Astrocyte of the spinal cord (primary cell): ENCODE measurements at regions not wholly inside any gene's neighbourhood (a gene's known extent, or its start where the extent isn't known, plus 50 kb on each side); places are given as distances from the start of the nearest gene placed in this dataset.
A peak's percentile ranks its signal among the peaks of the same experiment; 100 is the strongest.

ENCODE experiments used
- DNase-seq: peaks from one replicate; pipeline ENCODE4 v3.0.0; 2011; ENCODE audit warnings: low read depth, low spot score
- H3K4me3 ChIP-seq: 2 replicates; pipeline ENCODE4 v1.5.1; 2011; ENCODE audit warnings: low read depth, mild to moderate bottlenecking, low read length, moderate library complexity
- in situ Hi-C: cut with HindIII; loops from 2 replicates; pipeline ENCODE4 v1.10.0; 2017; ENCODE audit warnings: low sequenced_read_pairs
- TF ChIP-seq, protein P1 (sequence below): IDR thresholded peaks from 2 replicates; pipeline ENCODE4 v1.5.1; 2012; ENCODE audit warnings: low read depth, mild to moderate bottlenecking, low read length, inconsistent platforms

DNA sequence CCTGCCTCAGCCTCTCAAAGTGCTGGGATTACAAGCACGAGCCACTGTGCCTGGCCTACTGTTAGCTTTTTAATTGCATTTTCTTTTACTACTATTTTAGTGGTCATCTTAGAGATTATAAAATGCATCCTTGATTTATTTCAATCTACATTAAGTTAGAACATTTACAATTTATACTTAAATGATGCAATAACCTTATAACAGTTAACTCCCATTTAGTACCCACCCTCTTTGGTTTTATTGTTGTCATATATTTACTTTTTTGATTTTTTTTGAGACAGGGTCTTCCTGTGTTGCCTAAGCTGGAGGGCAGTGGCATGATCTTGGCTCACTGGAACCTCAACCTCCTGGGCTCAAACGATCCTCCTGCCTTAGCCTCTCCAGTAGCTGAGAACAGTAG lies 77.3 kb downstream of the PPCDC start:
- in situ Hi-C loops, result no loop called here
- TF ChIP-seq, protein P1, sequence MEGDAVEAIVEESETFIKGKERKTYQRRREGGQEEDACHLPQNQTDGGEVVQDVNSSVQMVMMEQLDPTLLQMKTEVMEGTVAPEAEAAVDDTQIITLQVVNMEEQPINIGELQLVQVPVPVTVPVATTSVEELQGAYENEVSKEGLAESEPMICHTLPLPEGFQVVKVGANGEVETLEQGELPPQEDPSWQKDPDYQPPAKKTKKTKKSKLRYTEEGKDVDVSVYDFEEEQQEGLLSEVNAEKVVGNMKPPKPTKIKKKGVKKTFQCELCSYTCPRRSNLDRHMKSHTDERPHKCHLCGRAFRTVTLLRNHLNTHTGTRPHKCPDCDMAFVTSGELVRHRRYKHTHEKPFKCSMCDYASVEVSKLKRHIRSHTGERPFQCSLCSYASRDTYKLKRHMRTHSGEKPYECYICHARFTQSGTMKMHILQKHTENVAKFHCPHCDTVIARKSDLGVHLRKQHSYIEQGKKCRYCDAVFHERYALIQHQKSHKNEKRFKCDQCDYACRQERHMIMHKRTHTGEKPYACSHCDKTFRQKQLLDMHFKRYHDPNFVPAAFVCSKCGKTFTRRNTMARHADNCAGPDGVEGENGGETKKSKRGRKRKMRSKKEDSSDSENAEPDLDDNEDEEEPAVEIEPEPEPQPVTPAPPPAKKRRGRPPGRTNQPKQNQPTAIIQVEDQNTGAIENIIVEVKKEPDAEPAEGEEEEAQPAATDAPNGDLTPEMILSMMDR, result no peak
- no peak overlapping the region for H3K4me3 ChIP-seq
- DNase-seq, result no peak

DNA sequence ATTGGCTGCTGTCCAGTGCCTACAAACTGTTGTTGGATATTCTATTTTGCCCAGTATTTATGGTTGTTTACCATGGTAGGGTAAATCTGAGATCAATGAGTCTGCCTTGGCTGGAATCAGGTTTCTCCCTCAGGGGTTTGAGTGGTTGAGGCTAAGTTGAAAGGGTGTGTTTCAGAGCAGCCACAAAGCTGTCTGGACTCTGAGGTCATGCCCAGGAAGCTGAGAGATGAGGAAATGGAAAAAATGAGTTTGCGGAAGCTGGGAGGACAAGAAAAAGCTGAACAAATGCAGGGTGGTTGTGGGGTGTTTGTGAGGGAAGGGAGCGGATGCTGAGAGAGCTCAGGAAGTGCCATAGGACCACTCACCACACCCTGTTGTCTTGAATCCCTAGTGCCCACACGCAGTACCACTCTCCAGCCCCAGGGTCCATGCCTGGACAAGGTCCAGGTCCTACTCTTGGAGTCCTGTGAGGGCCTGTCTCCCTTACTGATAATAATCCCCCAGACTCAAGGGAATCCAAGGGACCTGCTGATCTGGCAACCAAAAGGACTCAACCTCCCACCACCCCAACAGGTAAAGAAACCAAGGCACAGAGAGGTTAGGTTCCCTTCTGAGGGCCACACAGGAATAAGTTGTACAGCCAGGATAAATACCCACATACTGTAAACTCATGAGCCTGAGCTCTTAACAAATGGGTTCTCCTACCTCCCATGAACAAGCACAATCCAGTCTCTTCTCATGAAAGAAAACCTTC lies 81.6 kb downstream of the PPCDC start:
- DNase-seq, result peak; percentile 93
- no peak overlapping the region for H3K4me3 ChIP-seq
- in situ Hi-C loops, result no loop called here
- TF ChIP-seq, protein P1, result no peak

DNA sequence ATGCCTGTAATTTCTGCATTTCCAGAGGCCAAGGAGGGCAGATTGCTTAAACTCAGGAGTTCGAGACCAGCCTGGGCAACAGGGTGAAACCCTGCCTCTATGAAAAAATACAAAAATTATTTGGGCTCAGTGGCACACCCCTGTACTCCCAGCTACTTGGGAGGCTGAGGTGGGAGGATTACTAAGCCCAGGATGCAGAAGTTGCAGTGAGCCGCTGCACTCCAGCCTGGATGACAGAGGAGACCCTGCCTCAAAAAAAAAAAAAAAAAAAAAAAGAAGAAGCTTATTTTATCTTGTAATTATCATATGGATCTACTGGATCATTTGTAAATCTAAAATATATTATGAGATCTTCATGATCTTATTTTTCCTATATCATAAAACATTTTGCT lies 84.1 kb downstream of the PPCDC start:
- DNase-seq, result no peak
- H3K4me3 ChIP-seq, result no peak overlapping the region
- TF ChIP-seq, protein P1, result no peak
- in situ Hi-C loops, result no loop called here

DNA sequence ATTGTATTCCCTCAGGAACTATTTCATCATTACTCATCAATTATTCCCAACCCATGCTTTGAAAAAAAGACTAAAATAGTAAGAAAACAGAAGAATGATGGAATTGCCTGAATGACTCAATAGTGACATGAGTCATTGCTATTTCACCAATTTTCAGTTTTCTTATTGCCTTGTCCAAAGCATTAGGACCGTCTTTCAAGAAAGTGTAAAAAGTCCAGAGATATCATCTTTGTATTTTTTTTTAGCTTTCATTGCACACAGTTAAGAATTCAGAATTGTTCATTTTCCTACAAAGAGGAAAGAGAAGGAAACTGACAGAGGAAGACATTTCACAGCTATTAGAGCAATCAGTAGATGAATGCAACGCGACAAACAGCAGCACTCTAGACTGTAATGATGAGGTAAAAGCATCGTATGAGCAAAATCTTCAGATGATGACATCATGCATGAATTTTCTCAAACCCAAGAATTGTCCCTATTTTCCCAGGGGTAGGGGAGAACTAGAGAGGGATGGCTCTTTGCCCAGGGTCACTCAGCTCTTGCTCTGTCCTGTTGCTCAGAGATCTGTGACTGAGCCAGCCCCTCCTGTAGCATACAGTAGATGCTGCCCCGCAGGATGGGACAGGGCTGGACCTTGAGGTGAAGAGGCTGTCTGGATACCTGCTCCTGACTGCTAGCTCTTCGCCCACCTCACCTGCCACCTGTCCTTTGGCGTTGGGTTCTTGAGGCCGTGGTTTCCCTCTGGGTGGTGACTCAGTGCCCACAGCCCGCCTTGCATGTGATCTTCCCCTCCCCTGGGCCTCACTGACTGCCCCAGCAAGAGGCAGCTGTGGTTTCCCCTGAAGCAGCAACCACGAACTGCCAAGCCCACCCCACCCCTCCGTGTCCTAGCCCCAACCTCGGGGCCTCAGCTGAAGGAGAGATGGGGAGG lies 84.8 kb downstream of the PPCDC start:
- TF ChIP-seq, protein P1, result no peak
- no peak overlapping the region for H3K4me3 ChIP-seq
- DNase-seq, result peak; percentile 90
- in situ Hi-C loops, result no loop called here

DNA sequence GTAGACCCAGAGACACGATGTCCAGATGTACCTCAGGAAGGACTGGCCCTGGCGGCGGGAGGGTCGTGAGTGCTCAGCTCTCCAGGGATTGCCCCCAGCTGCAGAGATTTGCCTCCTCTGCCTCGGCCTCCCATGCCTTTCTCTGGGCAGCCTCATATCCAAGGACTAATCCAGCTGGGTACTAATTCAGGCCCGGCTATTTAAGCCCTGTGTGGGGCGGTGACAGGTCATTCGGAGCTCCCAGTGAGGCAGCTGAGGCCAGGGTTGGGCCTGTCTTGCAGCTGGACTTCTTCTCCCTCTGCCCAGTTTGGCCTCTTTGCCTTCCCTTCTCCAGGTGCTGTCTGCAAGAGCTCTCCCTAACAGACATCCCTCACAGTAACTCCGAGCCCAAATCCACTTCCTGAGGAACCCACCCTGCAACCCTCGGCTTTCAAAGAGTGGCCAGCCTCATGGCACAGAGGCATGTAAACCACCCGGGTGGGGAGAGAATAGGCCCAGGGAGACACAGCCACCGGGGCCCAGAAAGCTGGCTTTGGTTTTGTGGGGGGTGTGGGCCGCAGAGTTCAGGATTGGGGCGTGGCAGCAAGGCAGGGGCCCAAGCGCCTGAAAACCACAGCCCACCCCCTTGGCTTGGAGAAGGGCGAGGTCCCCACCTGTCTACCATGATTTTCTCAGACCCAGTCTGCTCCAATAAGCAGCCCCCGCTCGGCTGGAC lies 85.8 kb downstream of the PPCDC start:
- H3K4me3 ChIP-seq, result no peak overlapping the region
- TF ChIP-seq, protein P1, result no peak
- in situ Hi-C loops, result no loop called here
- DNase-seq, result no peak

DNA sequence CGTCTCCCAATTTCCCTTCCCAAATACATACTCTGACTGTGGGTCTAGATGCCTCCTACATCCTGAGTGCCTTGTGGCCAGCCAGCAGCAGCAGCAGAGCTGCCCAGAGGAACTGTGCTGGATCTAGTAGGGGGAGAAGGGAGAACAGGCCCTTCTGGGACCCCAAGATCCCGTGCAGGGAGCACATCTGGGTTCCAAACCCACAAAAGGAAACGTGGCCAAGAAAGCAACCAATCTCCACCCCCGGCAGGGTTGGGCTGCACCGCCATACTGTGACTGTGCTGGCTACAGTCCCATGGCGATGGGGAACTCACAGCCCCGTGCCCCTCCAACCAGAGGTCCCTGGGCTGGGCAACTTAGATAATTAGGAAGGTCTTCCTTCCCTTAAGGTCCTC lies 86.3 kb downstream of the PPCDC start:
- no peak overlapping the region for H3K4me3 ChIP-seq
- TF ChIP-seq, protein P1, result no peak
- in situ Hi-C loops, result no loop called here
- no peak for DNase-seq
